ENCODE measurements at regions not wholly inside any gene's neighbourhood (a gene's known extent, or its start where the extent isn't known, plus 50 kb on each side); places are given as distances from the start of the nearest gene placed in this dataset.

DNA sequence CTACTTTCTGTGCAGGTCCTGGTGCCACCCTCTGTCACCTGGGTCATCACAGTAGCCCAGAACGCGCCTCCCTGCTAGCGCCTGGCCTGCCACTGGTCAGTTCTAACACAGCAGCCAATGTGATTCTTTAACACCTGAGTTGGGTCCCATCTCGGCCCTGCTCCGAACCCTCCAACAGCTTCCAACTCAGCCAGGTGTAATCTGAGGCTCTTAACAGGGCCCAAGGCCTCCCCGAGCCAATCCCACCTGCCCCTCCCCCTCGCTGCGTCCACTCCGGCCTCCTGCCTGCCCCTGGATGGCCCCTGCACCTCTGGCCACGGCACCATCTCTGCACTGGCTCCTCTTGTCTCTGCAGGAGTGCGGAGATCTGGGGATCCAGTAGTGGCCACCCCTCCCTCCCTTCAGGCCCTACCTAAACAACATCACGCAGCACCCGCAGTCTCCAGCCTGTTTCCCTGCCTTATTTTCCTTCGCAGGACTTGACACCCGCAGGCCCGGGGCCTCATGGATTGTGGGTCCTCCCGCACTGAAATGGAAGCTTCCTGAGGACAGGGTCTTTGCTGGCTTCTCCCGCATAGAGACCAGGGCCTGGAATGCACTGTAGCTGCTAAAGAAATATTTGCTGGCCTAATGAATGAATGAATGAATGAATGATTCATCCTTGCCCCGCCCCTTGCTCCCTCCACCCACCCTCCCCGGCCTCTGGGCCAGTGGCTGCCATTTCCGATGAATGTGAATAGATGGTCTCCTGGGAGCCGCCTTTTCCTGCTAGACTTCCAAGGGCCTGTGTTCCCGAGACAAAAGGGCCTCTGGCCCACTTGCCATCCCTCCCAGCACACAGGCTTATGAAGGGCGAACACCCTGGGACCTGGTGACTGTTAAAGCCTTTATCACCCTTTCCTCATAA is 174.8 kb upstream of the FOXF1 start:
- TF ChIP-seq, protein P1, sequence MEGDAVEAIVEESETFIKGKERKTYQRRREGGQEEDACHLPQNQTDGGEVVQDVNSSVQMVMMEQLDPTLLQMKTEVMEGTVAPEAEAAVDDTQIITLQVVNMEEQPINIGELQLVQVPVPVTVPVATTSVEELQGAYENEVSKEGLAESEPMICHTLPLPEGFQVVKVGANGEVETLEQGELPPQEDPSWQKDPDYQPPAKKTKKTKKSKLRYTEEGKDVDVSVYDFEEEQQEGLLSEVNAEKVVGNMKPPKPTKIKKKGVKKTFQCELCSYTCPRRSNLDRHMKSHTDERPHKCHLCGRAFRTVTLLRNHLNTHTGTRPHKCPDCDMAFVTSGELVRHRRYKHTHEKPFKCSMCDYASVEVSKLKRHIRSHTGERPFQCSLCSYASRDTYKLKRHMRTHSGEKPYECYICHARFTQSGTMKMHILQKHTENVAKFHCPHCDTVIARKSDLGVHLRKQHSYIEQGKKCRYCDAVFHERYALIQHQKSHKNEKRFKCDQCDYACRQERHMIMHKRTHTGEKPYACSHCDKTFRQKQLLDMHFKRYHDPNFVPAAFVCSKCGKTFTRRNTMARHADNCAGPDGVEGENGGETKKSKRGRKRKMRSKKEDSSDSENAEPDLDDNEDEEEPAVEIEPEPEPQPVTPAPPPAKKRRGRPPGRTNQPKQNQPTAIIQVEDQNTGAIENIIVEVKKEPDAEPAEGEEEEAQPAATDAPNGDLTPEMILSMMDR (IDR thresholded peaks at IDR 0.05), result no peak
- no peak for TF ChIP-seq POLR2A (IDR thresholded peaks at IDR 0.05)
